Upper lobe of right lung (tissue), 1 donor: ENCODE measurements at regions not wholly inside any gene's neighbourhood (a gene's known extent, or its start where the extent isn't known, plus 50 kb on each side); places are given as distances from the start of the nearest gene placed in this dataset.

Experiments used
- ATAC-seq: fragments of 200-7000 bp; cut with Tn5 transposase; one replicate; pipeline ENCODE4 v1.9.1; 2020; ENCODE audit warnings: mild to moderate bottlenecking, moderate library complexity
- DNase-seq: peaks from one replicate; pipeline ENCODE4 v3.0.0-alpha.2; 2020
- H3K27ac ChIP-seq: fragments of 200-600 bp; one replicate; pipeline ENCODE4 v1.8.0; 2022
- H3K27me3 ChIP-seq: fragments of 200-600 bp; one replicate; pipeline ENCODE4 v1.8.0; 2022; ENCODE audit warnings: mild to moderate bottlenecking
- H3K36me3 ChIP-seq: fragments of 200-600 bp; one replicate; pipeline ENCODE4 v1.8.0; 2022
- H3K4me1 ChIP-seq: fragments of 200-600 bp; one replicate; pipeline ENCODE4 v1.8.0; 2022
- H3K4me3 ChIP-seq: fragments of 200-600 bp; one replicate; pipeline ENCODE4 v1.8.0; 2022; ENCODE audit warnings: mild to moderate bottlenecking
- H3K9me3 ChIP-seq: fragments of 200-600 bp; one replicate; pipeline ENCODE4 v1.8.0; 2022
- CTCF ChIP-seq: fragments of 200-600 bp; IDR thresholded peaks from one replicate; pipeline ENCODE4 v1.8.0; 2022; ENCODE audit warnings: antibody characterized with exemption
- intact Hi-C: fragments of 100-400 bp; cut with DNase I; formaldehyde crosslinking; loops from one replicate; pipeline ENCODE4 v1.11.0; 2022
- donor health status: DM: no; HTN: yes; CAD: no; lungs with severe emphysema.

GRCh38 chr2:21715887-21716286, 592.1 kb downstream of the TDRD15 start:
- Histone ChIP-seq H3K27ac (no peak overlapping the region), H3K4me3 (no peak overlapping the region), H3K4me1 (no peaks in the 10 kb centered on the region), H3K9me3 (no peaks in the 10 kb centered on the region), H3K27me3 (no peaks in the 10 kb centered on the region), H3K36me3 (no peaks in the 10 kb centered on the region)
- no peak for TF ChIP-seq CTCF
- ATAC-seq, result no peak
- intact Hi-C loops, result no loop called here
- DNase-seq, result no peak

GRCh38 chr2:21727101-21727500, 603.3 kb downstream of the TDRD15 start:
- ATAC-seq, result no peak
- Histone ChIP-seq H3K4me1 (no peaks in the 10 kb centered on the region), H3K27me3 (no peaks in the 10 kb centered on the region), H3K27ac (no peak overlapping the region), H3K4me3 (no peak overlapping the region), H3K9me3 (no peaks in the 10 kb centered on the region), H3K36me3 (no peaks in the 10 kb centered on the region)
- TF ChIP-seq CTCF, result no peak
- intact Hi-C loops, result no loop called here
- DNase-seq, result no peak

- DNase-seq (no peak), ATAC-seq (no peak)
- intact Hi-C loops, result no loop called here
- no peaks in the 10 kb centered on the region for H3K4me1 ChIP-seq
- TF ChIP-seq CTCF, result no peak
- H3K27me3 ChIP-seq, result no peaks in the 10 kb centered on the region
- H3K4me3 ChIP-seq, result no peak overlapping the region
- no peaks in the 10 kb centered on the region for H3K9me3 ChIP-seq
- no peaks in the 10 kb centered on the region for H3K36me3 ChIP-seq
- no peak overlapping the region for H3K27ac ChIP-seq
Observed at GRCh38 chr2:21728133-21728532, 604.4 kb downstream of the TDRD15 start.

GRCh38 chr2:21730141-21730540, 606.4 kb downstream of the TDRD15 start:
- H3K27ac ChIP-seq, result no peak overlapping the region
- no peaks in the 10 kb centered on the region for H3K9me3 ChIP-seq
- ATAC-seq, result no peak
- no peaks in the 10 kb centered on the region for H3K36me3 ChIP-seq
- H3K4me1 ChIP-seq, result no peaks in the 10 kb centered on the region
- H3K4me3 ChIP-seq, result no peak overlapping the region
- H3K27me3 ChIP-seq, result no peaks in the 10 kb centered on the region
- no peak for DNase-seq
- no peak for TF ChIP-seq CTCF
- intact Hi-C loops, result no loop called here

- H3K36me3 ChIP-seq, result no peaks in the 10 kb centered on the region
- no peaks in the 10 kb centered on the region for H3K4me1 ChIP-seq
- ATAC-seq, result no peak
- H3K4me3 ChIP-seq, result no peak overlapping the region
- no peaks in the 10 kb centered on the region for H3K27me3 ChIP-seq
- no peaks in the 10 kb centered on the region for H3K9me3 ChIP-seq
- DNase-seq, result no peak
- intact Hi-C loops, result no loop called here
- TF ChIP-seq CTCF, result no peak
- H3K27ac ChIP-seq, result no peak overlapping the region
Observed at GRCh38 chr2:21740484-21740883, 616.7 kb downstream of the TDRD15 start.

GRCh38 chr2:21746499-21746898, 622.7 kb downstream of the TDRD15 start:
- no peak for ATAC-seq
- H3K27ac ChIP-seq, result no peak overlapping the region
- no peaks in the 10 kb centered on the region for H3K9me3 ChIP-seq
- no peaks in the 10 kb centered on the region for H3K36me3 ChIP-seq
- no peak for DNase-seq
- no peak overlapping the region for H3K4me3 ChIP-seq
- no peaks in the 10 kb centered on the region for H3K4me1 ChIP-seq
- no peaks in the 10 kb centered on the region for H3K27me3 ChIP-seq
- no peak for TF ChIP-seq CTCF
- intact Hi-C loops, result no loop called here
